Stimulated activated CD4-positive, alpha-beta T cell treated with anti-CD3 and anti-CD28 coated beads, Interleukin-4, amount 100 ng/mL, for 48 hours (primary cell): ENCODE measurements at regions not wholly inside any gene's neighbourhood (a gene's known extent, or its start where the extent isn't known, plus 50 kb on each side); places are given as distances from the start of the nearest gene placed in this dataset.

Experiments used
- DNase-seq, 2 donors: peaks; one replicate each; pipeline ENCODE4 v3.0.0-alpha.2; 2020; ENCODE audit warnings: low read depth in 2 of 2

DNA sequence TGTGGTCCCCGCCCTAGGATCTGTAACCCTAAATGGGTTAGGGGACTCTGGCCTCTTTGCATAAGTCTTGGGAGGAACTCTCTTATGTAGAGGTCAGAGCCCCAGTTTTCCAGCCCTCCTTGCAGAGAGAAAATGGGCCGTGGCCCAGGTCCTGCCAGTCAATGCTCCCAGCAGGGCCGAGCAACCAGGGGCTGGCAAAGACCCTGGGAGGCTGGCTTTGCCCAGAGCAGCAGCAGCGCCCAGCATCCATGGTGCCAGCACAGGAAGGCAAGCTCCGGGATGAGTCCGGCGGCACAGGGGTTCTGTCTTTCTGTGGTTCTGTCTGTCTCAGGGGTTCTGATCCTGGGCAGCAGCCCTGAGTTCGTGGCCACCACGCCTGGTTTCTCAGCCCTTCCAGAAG, 684.8 kb downstream of the BRD1 start:
- DNase-seq = no peak

DNA sequence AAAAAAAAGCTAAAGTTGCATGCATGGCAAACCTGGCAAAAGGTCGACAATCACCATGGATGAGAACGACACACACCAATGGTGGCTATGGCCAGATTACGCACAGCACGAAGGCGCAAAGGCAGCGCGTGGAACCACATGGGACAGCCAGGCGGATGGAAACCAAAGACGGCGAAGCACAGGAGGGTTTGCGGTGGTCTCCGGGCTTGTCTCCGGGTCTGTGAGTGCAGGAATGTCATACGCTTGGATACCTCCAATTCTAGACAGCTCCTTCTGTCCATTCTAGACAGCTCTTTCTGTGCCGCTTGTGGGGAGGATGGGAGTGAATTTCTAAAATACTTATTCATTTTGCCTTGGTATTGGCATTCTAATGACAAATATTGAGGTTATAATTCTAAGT, 685.4 kb downstream of the BRD1 start:
- no peak for DNase-seq

DNA sequence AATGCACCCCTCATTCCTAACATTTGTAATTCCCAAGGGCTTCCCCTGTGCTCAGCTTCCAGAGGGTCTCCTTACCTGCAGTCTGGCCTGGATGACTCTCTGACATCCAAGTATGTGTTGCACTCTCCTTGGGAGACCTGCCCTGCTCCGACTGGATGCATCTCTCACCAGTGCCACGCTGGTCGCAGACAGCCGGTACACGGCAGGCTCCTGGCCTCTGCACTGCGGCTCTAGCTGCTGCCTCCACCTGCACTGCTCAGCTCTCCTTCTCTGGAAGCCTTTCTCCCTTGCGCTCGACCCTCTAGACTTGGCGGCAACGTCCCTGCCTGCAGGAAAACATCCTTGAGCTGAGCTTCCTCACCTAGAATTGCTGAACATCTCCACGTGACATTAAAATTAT, 685.9 kb downstream of the BRD1 start:
- DNase-seq = no peak

- DNase-seq = no peak
These were observed 686.6 kb downstream of the BRD1 start for GRCh38 chr22:49140911-49141665.

GRCh38 chr22:49139492-49140151, 688.1 kb downstream of the BRD1 start:
- no peak for DNase-seq

DNA sequence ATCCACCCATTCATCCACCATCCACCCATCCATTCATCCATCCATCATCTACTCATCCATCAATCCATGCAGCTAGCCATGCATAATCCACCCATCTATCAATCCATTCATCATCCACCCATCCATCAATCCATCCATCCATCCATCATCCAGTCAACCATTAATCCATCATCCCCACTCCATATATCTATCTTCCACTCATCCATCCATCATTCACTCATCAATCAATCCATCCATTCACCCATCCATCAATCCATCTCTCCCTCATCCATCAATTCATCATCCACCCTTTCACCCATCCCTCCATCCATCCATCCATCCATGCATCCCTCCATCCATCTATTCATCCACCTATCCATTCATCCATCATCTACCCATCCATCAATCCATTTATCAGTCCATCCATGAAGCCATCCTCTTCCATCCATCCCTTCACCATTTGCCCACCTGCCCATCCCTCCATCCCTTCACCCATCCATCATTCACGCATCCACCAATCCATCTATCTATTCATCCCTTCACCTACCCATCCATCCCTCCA, 689.4 kb downstream of the BRD1 start:
- DNase-seq = no peak

GRCh38 chr22:49137206-49137840, 690.4 kb downstream of the BRD1 start:
- no peak for DNase-seq

GRCh38 chr22:49136816-49137180, 690.9 kb downstream of the BRD1 start:
- no peak for DNase-seq

- DNase-seq = no peak
These were observed 691.4 kb downstream of the BRD1 start for GRCh38 chr22:49136041-49136815.

DNA sequence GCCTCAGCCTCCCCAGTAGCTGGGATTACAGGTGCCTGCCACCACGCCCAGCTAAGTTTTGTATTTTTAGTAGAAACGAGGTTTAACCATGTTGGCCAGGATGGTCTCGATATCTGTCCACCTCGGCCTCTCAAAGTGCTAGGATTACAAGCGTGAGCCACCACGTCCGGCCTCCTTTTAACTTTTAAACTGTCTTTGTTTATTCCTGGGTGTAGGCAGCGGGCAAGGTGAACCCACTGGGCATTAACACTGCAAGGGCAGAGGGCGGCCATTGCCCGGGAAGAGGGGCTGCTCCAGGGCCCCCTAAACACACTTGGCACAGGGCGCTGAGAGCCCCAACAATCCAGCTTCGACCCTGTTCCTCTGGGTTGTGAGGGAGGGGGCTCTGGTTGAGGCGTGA, 693.6 kb downstream of the BRD1 start:
- no peak for DNase-seq

DNA sequence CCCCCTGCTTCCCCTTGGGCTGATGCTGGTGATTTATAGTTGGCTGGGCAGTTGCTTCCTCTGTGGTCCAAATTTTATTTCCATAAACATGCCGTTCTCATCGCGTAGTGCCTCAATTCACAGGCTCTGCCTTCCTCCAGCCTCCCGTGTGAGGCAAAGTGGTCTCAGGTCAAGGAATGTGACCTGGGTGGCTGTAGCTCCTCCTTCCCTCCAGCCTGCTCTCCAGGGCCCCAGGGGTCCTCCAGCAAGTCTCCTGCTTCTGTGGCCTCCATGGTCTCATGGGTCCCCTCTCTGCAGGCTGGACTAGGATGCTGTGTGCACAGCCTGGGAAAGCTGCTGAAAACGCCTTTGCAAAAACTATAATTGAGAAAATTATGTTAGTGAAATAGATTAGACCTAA, 694.1 kb downstream of the BRD1 start:
- DNase-seq = no peak

GRCh38 chr22:49132009-49132408, 695.7 kb downstream of the BRD1 start:
- no peak for DNase-seq

DNA sequence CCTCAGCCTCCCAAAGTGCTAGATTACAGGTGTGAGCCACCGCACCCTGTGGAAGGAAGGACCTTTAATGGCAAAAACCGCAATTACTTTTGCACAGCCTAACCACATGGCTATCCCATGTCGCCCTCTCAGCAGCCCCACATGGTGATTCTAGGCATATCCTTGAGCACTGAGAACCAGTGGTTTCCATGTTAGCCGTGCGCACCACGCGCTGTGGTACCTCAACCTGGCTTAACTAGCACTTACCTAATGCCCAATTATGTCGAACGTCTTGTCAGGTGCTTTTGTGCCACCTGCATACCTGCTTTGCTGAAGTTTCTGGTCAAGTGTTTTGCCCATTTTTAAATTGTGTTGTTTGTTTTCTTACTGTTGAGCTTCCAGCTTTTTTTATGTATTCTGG, 697.9 kb downstream of the BRD1 start:
- no peak for DNase-seq

GRCh38 chr22:49128874-49129273, 698.8 kb downstream of the BRD1 start:
- DNase-seq = no peak

GRCh38 chr22:49124608-49125007, 703.1 kb downstream of the BRD1 start:
- no peak for DNase-seq

DNA sequence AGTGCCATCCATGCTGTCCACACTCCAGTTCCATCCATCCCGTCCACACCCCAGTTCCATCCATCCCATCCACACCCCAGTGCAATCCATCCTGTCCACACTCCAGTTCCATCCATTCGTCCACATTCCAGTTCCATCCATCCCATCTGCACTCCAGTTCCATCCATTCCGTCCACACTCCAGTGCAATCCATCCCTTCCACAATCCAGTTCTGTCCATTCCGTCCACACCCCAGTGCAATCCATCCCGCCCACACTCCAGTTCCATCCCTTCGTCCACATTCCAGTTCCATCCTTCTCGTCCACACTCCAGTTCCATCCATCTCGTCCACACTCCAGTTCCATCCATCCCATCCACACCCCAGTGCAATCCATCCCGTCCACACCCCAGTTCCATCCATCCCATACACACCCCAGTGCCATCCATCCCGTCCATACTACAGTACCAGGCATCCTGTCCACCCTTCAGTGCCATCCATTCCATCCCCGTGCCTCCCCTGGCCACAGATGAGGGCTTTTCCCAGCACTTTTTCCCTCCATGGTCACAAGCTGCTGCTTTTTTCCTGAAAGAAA, 704.0 kb downstream of the BRD1 start:
- no peak for DNase-seq

GRCh38 chr22:49119551-49119952, 708.1 kb downstream of the BRD1 start:
- DNase-seq = no peak

DNA sequence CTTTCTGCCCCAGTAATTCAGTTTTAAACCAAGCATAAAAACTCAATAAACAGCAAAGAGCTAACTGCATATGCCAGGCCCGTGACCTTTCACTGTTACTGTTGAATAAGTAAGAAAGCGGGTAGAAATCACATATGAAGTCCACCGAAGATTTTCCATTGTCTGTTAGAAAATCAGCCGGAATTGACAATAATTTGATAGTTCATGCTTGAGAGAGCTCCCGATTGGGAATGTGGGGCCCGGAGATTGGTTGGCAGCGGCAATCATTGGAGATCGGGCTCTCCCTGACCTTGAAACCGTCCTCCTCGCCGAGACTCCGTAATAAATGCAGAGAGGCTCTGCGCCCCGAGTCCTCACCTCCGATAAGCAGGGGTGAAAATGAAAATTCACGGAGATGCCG, 709.6 kb downstream of the BRD1 start:
- no peak for DNase-seq

DNA sequence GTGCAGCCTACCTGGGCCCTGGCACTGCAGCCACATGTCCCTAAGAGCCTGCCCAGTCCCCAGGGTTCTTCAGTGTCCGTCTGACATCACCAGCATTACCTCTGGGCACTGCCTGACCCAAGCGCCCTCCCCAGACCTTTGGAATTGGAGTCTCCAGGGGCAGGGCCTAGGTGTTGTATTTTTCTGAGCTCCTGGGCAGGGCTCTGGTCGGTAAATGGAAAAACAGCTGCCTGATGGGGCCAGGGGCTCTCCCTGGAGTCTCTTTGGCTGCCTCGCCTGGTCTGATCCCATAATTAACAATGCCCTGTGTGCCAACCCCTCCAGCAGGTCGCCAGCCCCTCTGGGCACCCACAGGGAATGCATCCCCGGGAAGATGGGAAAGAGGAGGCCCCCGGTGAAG, 710.2 kb downstream of the BRD1 start:
- DNase-seq = no peak

- DNase-seq = no peak
These were observed 711.1 kb downstream of the BRD1 start for GRCh38 chr22:49116486-49117120.

GRCh38 chr22:49116021-49116420, 711.7 kb downstream of the BRD1 start:
- DNase-seq = no peak
